HG03108 (cell line): ENCODE measurements at regions not wholly inside any gene's neighbourhood (a gene's known extent, or its start where the extent isn't known, plus 50 kb on each side); places are given as distances from the start of the nearest gene placed in this dataset.
"Not testable (repeated sequence)": the region's sequence is repeated elsewhere in the genome, so short reads cannot be mapped to it uniquely, and the experiment has no call there.

Source experiments
- ATAC-seq: cut with Tn5 transposase; IDR thresholded peaks from one replicate; pipeline ENCODE4 v1.9.1; 2021; ENCODE audit warnings: moderate library complexity; ENCODE audit not compliant: unreplicated experiment

GRCh38 chr11:100528872-100529416, 158.1 kb upstream of the ARHGAP42 start:
- no peak for ATAC-seq

GRCh38 chr11:100531290-100531689, 155.8 kb upstream of the ARHGAP42 start:
- ATAC-seq: not testable (repeated sequence)

GRCh38 chr11:100536979-100537378, 150.1 kb upstream of the ARHGAP42 start:
- no peak for ATAC-seq

GRCh38 chr11:100543386-100543785, 143.7 kb upstream of the ARHGAP42 start:
- ATAC-seq: no peak

- ATAC-seq: no peak
Observed at GRCh38 chr11:100545556-100545955, 141.5 kb upstream of the ARHGAP42 start.

- no peak for ATAC-seq
Observed at GRCh38 chr11:100545970-100546369, 141.1 kb upstream of the ARHGAP42 start.

- no peak for ATAC-seq
Observed at GRCh38 chr11:100546714-100547113, 140.4 kb upstream of the ARHGAP42 start.

- no peak for ATAC-seq
Observed at GRCh38 chr11:100550298-100550697, 136.8 kb upstream of the ARHGAP42 start.

GRCh38 chr11:100550912-100551632, 136.0 kb upstream of the ARHGAP42 start:
- ATAC-seq: no peak

GRCh38 chr11:100555931-100556330, 131.2 kb upstream of the ARHGAP42 start:
- no peak for ATAC-seq

GRCh38 chr11:100556781-100557180, 130.3 kb upstream of the ARHGAP42 start:
- no peak for ATAC-seq

GRCh38 chr11:100557830-100558611, 129.1 kb upstream of the ARHGAP42 start:
- ATAC-seq: no peak

- no peak for ATAC-seq
Observed at GRCh38 chr11:100560606-100561005, 126.5 kb upstream of the ARHGAP42 start.

- ATAC-seq: no peak
Observed at GRCh38 chr11:100561323-100561722, 125.8 kb upstream of the ARHGAP42 start.

GRCh38 chr11:100562128-100562527, 125.0 kb upstream of the ARHGAP42 start:
- no peak for ATAC-seq

GRCh38 chr11:100563541-100564280, 123.4 kb upstream of the ARHGAP42 start:
- no peak for ATAC-seq

GRCh38 chr11:100573911-100574513, 113.1 kb upstream of the ARHGAP42 start:
- ATAC-seq: no peak

- ATAC-seq: no peak
Observed at GRCh38 chr11:100574894-100575769, 112.0 kb upstream of the ARHGAP42 start.

GRCh38 chr11:100575860-100576717, 111.0 kb upstream of the ARHGAP42 start:
- ATAC-seq: peak; percentile 79
